Osteocyte (in vitro differentiated cells): ENCODE measurements at regions not wholly inside any gene's neighbourhood (a gene's known extent, or its start where the extent isn't known, plus 50 kb on each side); places are given as distances from the start of the nearest gene placed in this dataset.
A peak's percentile ranks its signal among the peaks of the same experiment; 100 is the strongest.
"Not testable (repeated sequence)": the region's sequence is repeated elsewhere in the genome, so short reads cannot be mapped to it uniquely, and the experiment has no call there.

ENCODE experiments used
- DNase-seq: peaks from one replicate; pipeline ENCODE4 v3.0.0; 2021; ENCODE audit warnings: mixed read lengths; ENCODE audit not compliant: unreplicated experiment; ENCODE audit errors: extremely low spot score
- H3K27ac Mint-ChIP-seq: one replicate; pipeline ENCODE4 v1.8.0; 2021; ENCODE audit warnings: mild to moderate bottlenecking, mixed read lengths; ENCODE audit not compliant: unreplicated experiment
- H3K27me3 Mint-ChIP-seq: one replicate; pipeline ENCODE4 v1.8.0; 2021; ENCODE audit warnings: mixed read lengths; ENCODE audit not compliant: unreplicated experiment
- H3K36me3 Mint-ChIP-seq: one replicate; pipeline ENCODE4 v1.8.0; 2021; ENCODE audit warnings: mixed read lengths; ENCODE audit not compliant: unreplicated experiment
- H3K4me1 Mint-ChIP-seq: one replicate; pipeline ENCODE4 v1.8.0; 2021; ENCODE audit warnings: mixed read lengths; ENCODE audit not compliant: unreplicated experiment
- H3K4me3 Mint-ChIP-seq: one replicate; pipeline ENCODE4 v1.8.0; 2021; ENCODE audit warnings: mild to moderate bottlenecking, moderate library complexity, mixed read lengths; ENCODE audit not compliant: unreplicated experiment
- H3K9me3 Mint-ChIP-seq: one replicate; pipeline ENCODE4 v1.8.0; 2021; ENCODE audit warnings: mixed read lengths; ENCODE audit not compliant: unreplicated experiment
- CTCF ChIP-seq: fragments of 200-600 bp; sonication (generic); IDR thresholded peaks from 2 replicates; pipeline ENCODE4 v1.5.0; 2021; ENCODE audit warnings: antibody characterized with exemption, mild to moderate bottlenecking, moderate library complexity

GRCh38 chr14:22379727-22380126 lies 209.3 kb downstream of the DAD1 start:
- Mint-ChIP-seq H3K4me1 (peaks cover 21% of the 10 kb centered on the region), H3K27me3 (peaks cover 23% of the 10 kb centered on the region), H3K36me3 (no peaks in the 10 kb centered on the region), H3K4me3 (peak overlapping the region; percentile 4), H3K27ac (no peak overlapping the region), H3K9me3 (no peaks in the 10 kb centered on the region)
- TF ChIP-seq CTCF: no peak
- DNase-seq: no peak

GRCh38 chr14:22378181-22378580 lies 210.8 kb downstream of the DAD1 start:
- H3K27ac Mint-ChIP-seq: no peak overlapping the region
- no peaks in the 10 kb centered on the region for H3K9me3 Mint-ChIP-seq
- no peaks in the 10 kb centered on the region for H3K36me3 Mint-ChIP-seq
- H3K4me3 Mint-ChIP-seq: no peak overlapping the region
- peaks cover 21% of the 10 kb centered on the region for H3K4me1 Mint-ChIP-seq
- no peak for TF ChIP-seq CTCF
- peaks cover 31% of the 10 kb centered on the region for H3K27me3 Mint-ChIP-seq
- DNase-seq: no peak

- Mint-ChIP-seq H3K27ac (no peak overlapping the region), H3K4me1 (peaks cover 11% of the 10 kb centered on the region), H3K4me3 (no peak overlapping the region), H3K9me3 (no peaks in the 10 kb centered on the region), H3K36me3 (no peaks in the 10 kb centered on the region), H3K27me3 (peaks cover 49% of the 10 kb centered on the region)
- TF ChIP-seq CTCF: peak; percentile 81
- DNase-seq: no peak
Measured at GRCh38 chr14:22375321-22375930, 213.6 kb downstream of the DAD1 start.

GRCh38 chr14:22370084-22370847 lies 218.8 kb downstream of the DAD1 start:
- TF ChIP-seq CTCF: no peak
- Mint-ChIP-seq H3K4me1 (no peaks in the 10 kb centered on the region), H3K27ac (no peak overlapping the region), H3K27me3 (peaks cover 39% of the 10 kb centered on the region), H3K9me3 (no peaks in the 10 kb centered on the region), H3K36me3 (no peaks in the 10 kb centered on the region), H3K4me3 (no peak overlapping the region)
- DNase-seq: no peak

- TF ChIP-seq CTCF: no peak
- peaks cover 14% of the 10 kb centered on the region for H3K9me3 Mint-ChIP-seq
- peaks cover 55% of the 10 kb centered on the region for H3K27me3 Mint-ChIP-seq
- no peak overlapping the region for H3K27ac Mint-ChIP-seq
- no peaks in the 10 kb centered on the region for H3K4me1 Mint-ChIP-seq
- no peak overlapping the region for H3K4me3 Mint-ChIP-seq
- H3K36me3 Mint-ChIP-seq: no peaks in the 10 kb centered on the region
- DNase-seq: no peak
Measured at GRCh38 chr14:22358726-22359125, 230.3 kb downstream of the DAD1 start.

GRCh38 chr14:22349281-22349680 lies 239.7 kb downstream of the DAD1 start:
- H3K27ac Mint-ChIP-seq, DNase-seq: not testable (repeated sequence)
- H3K9me3 Mint-ChIP-seq: peaks cover 13% of the 10 kb centered on the region

More at GRCh38 chr14:22349281-22349680, 239.7 kb downstream of the DAD1 start:
- not testable (repeated sequence) for H3K4me1 Mint-ChIP-seq, H3K36me3 Mint-ChIP-seq, H3K4me3 Mint-ChIP-seq
- H3K27me3 Mint-ChIP-seq: peaks cover 64% of the 10 kb centered on the region
